DMS153 treated with DMSO at 0.1 percent for 48 hours (cell line): ENCODE measurements at regions not wholly inside any gene's neighbourhood (a gene's known extent, or its start where the extent isn't known, plus 50 kb on each side); places are given as distances from the start of the nearest gene placed in this dataset.

Experiments
- DNase-seq: peaks from one replicate; lab custom pipeline; 2025; ENCODE audit not compliant: unreplicated experiment; lab: John Stamatoyannopoulos, UW

DNA sequence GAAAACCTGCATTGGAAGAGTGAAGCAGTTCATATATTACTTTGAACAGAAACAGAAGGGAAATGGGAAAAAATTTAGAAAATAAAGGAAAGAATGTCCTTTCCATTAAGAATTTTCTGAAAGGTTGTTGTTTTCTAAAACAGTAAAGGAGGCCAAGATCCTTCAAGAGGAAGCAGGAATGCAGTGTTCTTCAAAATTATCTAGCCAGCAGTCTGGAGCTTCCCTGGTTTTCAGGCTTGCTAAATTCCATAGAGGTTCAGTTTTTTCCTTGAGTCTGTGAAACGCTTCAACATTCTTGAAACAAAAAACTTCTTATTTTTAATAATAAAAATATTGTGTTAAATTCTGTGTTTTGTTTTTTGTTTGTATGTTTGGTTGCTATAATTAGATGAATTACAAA is 189.0 kb upstream of the ANO3 start:
- DNase-seq: no peak

DNA sequence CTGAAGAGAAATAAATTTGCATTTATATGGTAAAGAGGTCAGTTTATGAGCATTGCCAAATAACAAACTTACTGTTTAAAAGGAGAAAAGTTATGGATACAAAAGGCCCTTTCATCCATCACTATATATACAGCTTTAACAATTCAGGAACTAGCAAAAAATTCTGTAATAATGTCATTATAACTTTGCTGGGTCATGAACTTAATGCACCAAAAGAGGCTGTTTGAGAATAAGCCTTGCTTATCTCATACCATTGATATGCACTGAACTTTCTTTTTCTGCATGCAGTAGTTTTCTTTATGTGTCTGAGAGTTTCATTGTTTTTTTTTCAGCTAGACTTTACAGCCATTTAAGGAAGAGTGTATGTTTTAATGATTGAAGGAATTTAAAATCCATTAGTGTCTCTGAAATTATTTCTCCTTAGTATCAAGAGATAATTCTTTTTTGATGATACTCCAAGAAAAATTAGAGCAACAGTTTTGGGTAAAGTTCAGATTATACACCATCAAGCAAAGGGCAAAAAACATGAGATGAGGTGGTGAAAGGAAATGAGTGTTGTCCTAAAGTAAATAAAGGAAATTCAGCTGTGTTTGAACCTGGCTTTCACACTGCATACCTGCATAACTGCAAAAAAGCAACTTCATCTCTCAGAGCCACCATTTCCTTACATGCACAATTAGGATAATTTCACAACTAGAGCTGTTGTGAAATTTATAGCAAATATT is 188.2 kb upstream of the ANO3 start:
- no peak for DNase-seq

DNA sequence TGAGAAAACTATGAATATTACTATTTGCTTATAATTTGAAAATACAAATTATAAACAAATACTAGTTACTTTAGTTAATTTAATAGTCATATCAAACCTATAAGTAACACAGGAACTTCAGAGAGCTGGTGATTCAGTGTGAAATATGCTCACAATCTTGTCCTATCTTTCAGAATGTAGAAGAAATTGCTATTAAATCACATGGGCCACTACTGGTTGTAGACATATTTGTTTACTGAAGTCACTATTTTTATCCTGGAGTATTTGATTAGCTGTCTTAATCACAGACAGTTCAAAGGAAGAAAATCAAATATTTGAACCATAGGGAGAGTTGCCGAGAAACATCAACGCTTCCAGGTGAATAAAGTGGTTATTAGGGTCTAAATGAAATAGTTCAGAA is 187.6 kb upstream of the ANO3 start:
- DNase-seq: no peak

DNA sequence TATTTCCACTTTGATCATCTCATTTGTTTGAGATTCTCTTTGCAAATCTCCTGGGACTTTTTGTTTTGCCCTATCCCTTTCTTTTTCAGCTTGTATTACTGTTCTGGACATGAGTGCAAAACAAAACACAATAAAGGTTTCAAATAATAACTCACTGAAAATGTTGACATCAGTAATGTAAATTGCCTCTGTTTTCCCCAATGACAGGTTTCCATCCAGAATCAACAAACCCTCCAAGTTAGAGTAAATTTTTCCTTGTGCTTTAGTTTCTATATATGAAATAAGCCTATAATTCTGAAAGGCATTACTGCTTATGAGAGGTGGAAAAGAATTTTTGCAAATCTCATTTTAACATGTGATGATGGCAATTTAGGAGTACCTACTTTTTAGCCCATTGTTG is 187.0 kb upstream of the ANO3 start:
- DNase-seq: no peak

DNA sequence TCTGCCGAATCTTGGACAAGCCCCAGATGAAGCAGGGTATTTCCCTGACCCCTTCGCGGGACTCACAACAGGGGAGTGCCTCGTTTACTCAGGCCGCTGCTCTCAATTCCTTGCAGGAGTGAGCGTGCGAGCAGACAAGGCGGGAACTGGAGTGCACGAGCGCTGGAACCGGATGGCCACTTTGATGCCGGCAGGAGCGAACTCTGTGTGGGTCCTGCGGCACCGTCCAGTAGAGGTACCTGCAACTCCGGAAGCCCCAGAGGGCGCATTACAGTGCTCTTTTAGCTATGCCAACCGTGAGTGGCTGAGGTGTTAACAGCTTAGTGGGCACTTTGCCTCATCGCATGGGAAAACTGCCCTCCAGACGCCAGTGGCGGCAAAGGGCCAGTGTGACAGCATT is 182.3 kb upstream of the ANO3 start:
- DNase-seq: no peak

DNA sequence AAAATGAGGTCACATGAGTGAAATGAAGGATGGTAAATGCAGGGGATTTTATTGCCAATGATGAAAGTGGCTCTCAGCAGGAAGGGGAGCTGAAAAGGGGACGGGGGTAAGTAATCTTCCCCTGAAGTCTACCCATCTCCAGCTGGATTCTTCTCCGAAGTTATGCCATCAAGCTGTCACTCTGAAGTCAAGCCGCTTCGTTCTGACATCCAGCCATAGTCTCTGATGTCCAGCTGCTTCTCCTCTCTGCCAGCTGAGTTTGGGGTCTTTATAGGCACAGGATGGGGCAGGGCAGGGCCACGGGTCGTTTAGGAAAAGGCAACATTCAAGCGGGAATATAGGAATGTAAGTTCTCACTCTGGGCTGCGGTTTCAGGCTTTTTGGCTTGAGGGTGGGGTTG is 181.9 kb upstream of the ANO3 start:
- no peak for DNase-seq

DNA sequence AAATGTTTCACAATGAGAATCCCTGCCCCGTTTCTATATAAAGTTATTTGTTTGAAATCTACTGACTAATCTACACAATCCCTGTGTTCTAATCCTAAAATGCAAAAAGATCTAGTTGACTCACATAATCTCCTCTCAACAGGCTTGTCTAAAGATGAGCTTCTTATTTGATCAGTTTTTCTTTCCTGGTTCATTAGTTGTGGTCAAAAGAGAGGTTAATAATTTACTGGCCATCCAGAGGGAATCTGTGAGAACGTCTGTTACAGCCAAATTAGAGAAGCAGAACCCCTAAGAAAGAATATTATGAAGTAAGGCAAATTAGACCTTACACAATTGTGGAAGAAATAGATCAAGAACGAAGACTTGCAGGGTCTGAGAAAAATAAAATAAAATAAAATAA is 173.7 kb upstream of the ANO3 start:
- DNase-seq: no peak

DNA sequence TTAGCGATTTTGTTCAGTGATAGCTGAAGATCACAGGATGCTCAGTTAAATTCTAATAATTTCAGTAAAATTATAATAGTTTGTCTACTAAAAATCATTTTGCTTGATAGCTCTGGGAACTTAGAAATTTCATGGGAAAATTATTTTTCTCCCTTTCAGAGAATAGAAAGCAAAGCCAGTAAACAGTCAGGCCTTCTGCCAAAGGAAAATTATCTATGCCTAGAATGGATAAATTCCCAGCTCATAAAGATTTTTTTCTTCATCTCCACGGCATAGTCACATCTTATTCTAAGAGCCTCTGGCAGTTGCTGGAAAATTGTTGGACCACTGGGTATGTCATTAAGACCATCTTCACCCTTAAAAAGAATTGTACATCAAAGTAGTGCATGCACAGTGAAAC is 169.6 kb upstream of the ANO3 start:
- DNase-seq: no peak

DNA sequence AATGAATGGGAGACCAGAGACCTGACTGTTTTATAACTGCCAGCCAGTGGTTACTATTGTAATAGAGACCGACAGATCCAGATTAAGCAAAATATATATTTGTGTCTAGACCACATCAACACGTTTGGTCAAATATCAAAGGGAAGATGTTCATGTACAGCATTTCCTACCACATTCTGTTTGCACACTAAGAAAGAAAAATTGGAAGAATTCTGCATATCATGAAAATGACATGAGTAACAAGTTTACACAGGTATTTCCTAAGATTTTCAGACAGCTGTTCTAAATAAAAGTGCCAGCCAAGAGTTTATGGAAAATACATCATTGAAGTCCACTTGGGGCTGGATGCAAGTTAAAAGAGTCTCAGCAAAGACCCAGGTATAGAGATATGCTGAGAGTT is 145.5 kb upstream of the ANO3 start:
- DNase-seq: no peak

DNA sequence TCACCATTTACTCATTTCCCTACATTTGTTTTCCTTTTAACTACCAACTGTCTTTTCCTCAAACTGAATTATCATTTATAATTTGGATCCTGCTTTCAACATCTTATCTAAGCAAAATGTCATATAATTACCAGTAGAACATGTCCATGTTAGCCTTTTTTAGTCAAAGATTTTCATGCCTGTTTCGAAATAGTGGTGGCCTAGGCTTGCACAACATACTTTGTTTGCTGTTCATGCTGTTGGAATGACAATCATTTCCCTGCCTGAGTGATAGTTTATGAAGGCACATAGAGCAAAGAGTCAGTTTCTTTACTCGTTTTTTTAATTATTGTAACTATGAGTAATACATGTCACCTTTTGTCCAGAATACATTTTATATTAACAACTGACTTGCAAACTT is 144.3 kb upstream of the ANO3 start:
- no peak for DNase-seq

DNA sequence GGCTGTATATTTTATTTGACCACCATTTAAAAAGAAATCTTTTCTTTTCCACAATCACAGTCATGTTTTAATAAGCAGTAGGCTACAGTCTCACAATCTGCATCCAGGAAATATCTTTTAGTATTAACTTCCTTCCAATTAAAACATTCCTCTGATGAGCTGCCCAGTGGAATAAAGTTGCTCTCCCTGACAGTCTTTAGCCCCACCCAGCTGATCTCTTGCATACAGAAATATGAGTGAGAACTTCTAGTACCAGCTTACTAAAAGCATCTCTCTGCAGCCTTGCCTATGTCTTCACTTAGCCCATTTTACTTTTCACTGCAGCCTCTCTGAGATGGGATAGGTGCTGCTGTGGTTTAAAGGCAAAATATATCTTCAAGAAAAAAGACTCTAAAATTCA is 143.4 kb upstream of the ANO3 start:
- no peak for DNase-seq

DNA sequence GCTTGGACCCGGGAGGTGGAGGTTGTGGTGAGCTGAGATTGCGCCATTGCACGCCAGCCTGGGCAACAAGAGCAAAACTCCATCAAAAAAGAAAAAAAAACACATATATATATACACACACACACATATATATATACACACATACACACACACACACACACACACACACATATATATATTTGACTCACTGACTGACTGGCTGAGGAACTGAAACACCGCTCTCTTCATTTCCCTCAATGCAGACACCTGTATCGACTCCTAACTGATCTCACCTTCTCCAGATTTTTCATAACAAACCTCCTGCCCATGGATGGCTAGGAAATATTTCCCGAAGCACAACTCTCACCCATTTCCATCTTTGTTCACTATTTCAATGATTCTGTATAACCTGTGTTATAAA is 140.7 kb upstream of the ANO3 start:
- no peak for DNase-seq

DNA sequence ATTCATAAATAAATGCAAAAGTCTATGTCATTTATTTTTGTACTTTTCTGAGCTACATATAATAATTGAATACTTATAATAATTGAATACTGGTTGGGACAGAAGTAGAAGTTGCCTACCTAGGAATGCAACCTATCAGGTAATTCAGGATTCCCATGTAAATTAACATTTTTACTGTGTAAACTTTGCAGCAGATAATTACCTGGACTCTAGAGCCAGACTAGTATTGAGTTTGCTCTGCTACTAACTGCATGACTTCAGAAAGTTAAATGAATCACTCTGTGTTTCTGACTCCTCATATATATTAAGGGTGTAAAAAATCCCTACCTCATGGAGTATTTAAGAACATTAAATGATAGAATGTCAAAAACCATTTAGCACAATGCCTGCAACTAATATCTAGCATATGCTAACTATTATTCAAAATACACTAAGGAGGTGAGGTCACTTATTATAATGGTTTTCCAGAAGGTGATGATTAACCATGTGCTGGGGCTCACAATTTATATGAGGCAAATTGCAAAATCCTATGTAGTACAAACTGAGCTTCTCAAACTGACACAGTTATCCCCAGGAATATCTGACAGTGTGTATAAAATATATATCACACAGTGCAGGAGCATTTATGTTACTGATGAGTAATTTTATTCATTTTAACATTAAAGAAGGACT is 138.1 kb upstream of the ANO3 start:
- no peak for DNase-seq

DNA sequence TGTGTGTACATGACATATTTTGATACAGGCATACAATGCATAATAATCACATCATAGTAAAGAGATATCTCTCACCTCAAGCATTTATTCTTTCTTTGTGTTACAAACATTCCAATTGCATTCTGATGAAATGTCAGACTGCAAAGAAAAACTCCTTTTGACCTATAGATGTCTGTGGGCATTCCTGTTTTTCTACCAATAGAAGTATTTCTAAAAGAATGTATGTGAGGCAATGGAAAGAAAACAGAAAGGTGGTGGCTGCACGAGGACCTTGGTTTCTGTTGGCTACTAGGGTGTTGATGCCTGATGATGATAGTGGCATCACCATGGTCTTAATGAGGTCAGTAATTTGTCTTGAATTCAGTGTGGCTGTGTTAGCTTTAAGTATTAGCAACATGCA is 137.0 kb upstream of the ANO3 start:
- no peak for DNase-seq

DNA sequence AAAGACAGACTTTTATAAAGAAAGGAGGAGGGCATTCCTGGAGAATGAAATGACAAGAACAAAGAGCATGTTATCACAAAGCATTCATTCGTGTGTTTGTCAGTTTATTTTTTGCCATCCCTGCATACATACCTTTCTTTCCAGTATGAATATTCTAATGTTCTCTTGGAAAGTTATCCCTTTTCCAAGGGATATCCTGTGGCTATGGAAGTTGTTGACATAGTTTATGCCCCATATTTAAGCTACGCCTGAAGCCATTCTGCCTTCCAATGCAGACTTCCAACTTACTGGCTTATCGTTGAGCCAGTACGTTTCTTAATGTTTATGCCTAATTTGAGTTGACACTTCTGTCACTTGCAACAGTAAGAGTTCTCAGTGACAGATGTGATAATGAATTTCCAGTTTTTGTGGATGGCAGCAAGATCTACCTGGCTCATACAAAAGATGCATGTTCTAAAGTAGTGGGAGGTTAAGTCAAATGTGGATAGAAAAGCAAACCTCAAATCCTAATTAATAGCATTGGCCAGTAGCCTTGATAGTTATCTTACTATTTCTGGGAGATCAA is 133.3 kb upstream of the ANO3 start:
- DNase-seq: no peak

DNA sequence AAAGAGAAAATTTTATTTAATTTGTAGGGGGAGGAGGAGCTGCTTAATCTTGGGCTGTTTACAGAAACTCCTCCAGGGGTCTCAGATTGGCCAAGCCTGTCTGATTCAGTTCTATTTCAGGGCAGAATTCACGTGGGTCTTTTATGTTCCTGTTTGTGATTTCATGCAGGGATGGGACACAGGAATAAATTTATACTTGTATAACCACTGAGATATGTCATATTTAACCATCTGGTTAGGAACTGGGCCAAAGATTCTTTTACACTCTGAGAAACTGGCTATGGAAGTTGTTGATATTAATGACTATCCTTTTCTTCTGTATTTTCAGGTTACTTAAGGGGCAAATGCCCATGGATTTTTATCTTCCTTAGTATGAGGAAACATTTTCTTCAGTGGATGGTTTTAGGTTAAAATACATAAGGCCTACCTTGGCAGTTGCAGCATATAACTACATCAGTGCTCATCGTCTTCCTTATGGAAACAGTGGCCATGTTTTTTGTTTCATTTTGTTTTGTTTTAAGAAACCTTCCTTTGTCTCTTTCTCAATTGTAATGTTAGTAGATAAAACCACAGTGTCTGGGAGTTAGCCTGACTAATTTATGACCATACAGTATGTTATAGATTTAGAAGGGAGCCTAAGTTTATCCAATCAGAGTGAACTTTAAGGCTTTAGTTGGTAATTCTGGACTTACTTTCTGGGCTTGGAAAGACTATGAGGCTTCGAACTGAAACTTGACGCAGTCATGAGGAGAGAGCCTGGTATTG is 132.4 kb upstream of the ANO3 start:
- DNase-seq: no peak

DNA sequence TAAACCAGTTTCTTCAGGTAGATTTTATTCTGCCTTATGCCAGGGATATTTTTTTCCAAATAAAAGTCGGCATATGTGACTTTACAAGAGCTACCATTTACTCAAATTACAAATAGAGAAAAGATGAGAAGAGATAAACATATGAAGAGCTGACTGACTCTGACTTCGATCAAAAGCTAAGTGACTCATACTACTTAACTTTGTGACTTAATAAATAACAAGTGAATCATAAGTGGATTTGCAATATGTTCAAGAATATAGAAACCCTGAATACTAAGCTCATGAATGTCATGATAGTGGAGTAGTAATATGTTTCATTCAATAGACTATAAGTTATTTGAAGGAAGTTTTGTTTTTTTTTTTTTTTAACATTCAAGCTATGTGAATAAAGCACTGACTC is 130.5 kb upstream of the ANO3 start:
- no peak for DNase-seq

DNA sequence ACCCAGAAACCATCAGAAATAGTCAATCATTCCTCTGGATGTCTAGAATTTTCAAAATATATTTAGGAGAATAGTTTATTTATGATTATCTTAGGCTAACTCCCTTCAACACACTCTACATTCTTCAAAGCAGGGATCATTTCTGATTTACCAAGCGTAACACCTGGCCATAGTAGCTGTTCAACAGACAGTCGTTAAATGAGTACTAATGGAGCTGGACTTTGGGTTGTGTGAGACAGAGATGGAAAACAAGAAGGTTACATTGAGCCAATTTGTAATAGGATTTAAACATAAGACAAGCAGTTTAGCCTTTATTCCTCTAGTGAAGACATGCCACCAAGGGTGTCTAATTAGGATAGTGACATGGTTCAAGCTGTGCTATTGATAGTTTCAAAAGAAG is 129.2 kb upstream of the ANO3 start:
- DNase-seq: no peak

DNA sequence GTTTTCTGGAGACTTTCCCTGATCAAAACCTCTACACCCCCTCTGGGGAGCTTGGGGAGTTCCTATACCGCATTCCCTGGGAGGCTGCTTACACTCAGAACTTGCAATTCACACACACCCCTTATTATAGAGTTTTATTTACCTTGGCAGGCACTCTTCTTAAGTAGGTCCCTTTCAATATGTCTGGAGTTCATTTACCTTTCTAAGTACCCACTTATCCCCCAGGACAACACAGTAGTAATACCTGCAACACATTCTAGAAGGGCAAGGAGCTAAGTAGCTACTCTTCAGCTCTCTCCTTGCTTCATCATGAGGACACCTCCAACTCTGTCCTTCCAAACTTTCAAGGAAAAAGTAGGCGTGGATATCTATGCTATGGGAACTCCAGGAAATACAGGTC is 127.8 kb upstream of the ANO3 start:
- DNase-seq: no peak

DNA sequence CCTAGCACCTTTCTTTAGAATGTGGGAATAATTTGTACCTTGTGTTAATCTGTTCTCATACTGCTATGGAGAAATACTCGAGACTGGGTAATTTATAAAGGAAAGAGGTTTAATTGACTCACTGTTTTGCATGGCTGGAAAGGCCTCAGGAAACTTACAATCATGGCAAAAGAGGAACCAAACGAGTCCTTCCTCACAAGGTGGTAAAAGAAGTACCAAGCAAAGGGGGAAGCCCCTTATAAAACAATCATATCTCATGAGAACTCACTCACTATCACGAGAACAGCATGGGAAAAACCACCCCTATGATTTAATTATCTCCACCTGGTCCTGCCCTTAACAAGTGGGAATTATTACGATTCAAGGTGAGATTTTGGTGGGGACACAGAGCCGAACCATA is 127.1 kb upstream of the ANO3 start:
- DNase-seq: no peak

DNA sequence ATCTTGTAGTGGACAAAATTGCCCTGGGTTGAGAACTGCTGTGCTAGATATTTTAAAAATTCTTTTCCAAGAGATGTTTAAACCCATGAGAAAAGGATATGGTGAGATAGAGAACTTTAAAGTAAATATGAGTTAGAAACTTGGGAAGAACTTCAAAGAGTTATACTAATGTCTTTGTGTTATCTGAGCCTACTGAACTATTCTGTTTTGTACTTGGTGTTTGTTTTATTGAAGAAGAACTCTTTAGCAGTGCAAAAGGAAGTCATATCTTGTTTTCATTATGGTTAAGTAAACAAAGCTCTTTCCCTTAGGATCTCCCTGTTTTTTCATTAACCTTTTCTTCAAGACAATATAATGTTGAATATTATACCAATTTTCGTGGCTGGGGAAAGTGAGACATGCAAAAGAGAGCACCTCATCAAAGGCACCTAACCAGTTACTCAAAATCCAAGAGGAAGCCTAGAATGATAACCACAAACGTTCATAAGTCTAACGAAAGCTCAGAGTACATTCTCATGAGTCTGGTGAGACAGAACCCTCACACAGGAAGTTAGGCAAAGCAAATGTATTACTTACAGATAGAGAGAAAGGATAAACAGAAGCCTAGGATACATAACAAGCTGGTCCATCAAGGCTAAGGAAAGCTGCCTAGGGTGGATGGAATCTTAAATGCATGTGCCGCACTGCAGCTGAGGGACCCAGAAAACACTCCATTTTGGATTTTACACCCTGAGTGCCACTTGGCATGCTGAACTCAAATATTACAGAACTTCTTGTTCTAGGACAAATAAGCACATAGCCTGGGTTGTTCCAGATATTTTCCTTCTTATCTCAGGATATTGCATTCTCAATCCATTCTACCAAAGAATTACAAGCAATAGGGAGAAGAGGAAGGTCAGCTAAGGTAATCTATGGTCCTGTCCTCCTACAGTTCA is 112.5 kb upstream of the ANO3 start:
- no peak for DNase-seq
